Left lung (tissue), 4 donors: ENCODE measurements at regions not wholly inside any gene's neighbourhood (a gene's known extent, or its start where the extent isn't known, plus 50 kb on each side); places are given as distances from the start of the nearest gene placed in this dataset.

Experiments
- ATAC-seq: fragments of 200-7000 bp; cut with Tn5 transposase; one replicate; pipeline ENCODE4 v1.9.1; 2020; ENCODE audit warnings: moderate library complexity
- DNase-seq, 4 donors: peaks; one replicate each; pipeline ENCODE4 v3.0.0-alpha.2; 2013 to 2020
- H3K27ac ChIP-seq, 2 donors: fragments of 200-600 bp; sonication (generic) in 1 of 2; one replicate each; pipeline versions ENCODE4 v1.5.0 to v1.8.0; 2020 to 2021
- H3K27me3 ChIP-seq, 2 donors: fragments of 200-600 bp; sonication (generic) in 1 of 2; one replicate each; pipeline versions ENCODE4 v1.5.0 to v1.8.0; 2020 to 2021
- H3K36me3 ChIP-seq, 2 donors: fragments of 200-600 bp; sonication (generic) in 1 of 2; one replicate each; pipeline versions ENCODE4 v1.5.0 to v1.8.0; 2020 to 2021
- H3K4me1 ChIP-seq, 2 donors: fragments of 200-600 bp; one replicate each; pipeline ENCODE4 v1.8.0; 2021
- H3K4me3 ChIP-seq, 2 donors: fragments of 200-600 bp; sonication (generic) in 1 of 2; one replicate each; pipeline versions ENCODE4 v1.5.0 to v1.8.0; 2020 to 2021; ENCODE audit warnings: mild to moderate bottlenecking in 1 of 2
- H3K9me3 ChIP-seq, 2 donors: fragments of 200-600 bp; sonication (generic) in 1 of 2; one replicate each; pipeline versions ENCODE4 v1.5.0 to v1.8.0; 2020 to 2021
- intact Hi-C, 2 donors: fragments of 100-400 bp; cut with DNase I; formaldehyde crosslinking; loops; one replicate each; pipeline versions ENCODE4 v1.11.2 to v1.14.2; 2022
- TF ChIP-seq, protein P1 (sequence below), 2 donors: fragments of 200-600 bp; sonication (generic) in 1 of 2; IDR thresholded peaks; one replicate each; pipeline versions ENCODE4 v1.5.0 to v1.8.0; 2021; ENCODE audit warnings: antibody characterized with exemption in 2 of 2
- donor health status: DM: no; HTN: yes; CAD: no.
- donor health status: DM: no; HTN: no; CAD: no.

DNA sequence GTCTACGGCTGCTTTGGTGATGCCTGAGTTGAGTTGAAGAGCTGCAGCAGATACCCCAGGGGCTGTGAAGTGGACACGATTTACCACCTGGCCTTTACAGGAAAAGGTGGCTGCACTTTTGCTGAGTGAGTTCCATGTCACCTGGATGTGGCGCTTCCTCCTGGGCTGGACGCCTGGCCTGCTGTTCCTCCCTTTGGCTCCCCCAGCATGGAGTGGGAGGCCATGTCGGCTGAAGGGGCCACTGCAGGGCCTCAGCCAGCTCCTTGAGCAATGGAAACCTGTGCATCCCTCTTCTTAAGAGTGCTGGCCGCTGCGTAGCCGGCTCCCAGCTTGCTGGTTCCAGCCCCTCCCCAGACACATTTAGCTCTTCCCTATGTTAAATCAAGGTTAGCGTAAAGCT lies 221.0 kb downstream of the GLRX3 start:
- TF ChIP-seq, protein P1, sequence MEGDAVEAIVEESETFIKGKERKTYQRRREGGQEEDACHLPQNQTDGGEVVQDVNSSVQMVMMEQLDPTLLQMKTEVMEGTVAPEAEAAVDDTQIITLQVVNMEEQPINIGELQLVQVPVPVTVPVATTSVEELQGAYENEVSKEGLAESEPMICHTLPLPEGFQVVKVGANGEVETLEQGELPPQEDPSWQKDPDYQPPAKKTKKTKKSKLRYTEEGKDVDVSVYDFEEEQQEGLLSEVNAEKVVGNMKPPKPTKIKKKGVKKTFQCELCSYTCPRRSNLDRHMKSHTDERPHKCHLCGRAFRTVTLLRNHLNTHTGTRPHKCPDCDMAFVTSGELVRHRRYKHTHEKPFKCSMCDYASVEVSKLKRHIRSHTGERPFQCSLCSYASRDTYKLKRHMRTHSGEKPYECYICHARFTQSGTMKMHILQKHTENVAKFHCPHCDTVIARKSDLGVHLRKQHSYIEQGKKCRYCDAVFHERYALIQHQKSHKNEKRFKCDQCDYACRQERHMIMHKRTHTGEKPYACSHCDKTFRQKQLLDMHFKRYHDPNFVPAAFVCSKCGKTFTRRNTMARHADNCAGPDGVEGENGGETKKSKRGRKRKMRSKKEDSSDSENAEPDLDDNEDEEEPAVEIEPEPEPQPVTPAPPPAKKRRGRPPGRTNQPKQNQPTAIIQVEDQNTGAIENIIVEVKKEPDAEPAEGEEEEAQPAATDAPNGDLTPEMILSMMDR (IDR thresholded peaks at IDR 0.05), result no peak
- H3K4me1 ChIP-seq, result no peaks in the 10 kb centered on the region
- ATAC-seq (no peak), DNase-seq (no peak)
- H3K36me3 ChIP-seq, result no peaks in the 10 kb centered on the region
- no peaks in the 10 kb centered on the region for H3K9me3 ChIP-seq
- intact Hi-C loops, result no loop called here
- H3K4me3 ChIP-seq, result no peak overlapping the region
- peaks cover 0 to 9% of the 10 kb centered on the region in 2 donors for H3K27me3 ChIP-seq
- no peak overlapping the region for H3K27ac ChIP-seq

DNA sequence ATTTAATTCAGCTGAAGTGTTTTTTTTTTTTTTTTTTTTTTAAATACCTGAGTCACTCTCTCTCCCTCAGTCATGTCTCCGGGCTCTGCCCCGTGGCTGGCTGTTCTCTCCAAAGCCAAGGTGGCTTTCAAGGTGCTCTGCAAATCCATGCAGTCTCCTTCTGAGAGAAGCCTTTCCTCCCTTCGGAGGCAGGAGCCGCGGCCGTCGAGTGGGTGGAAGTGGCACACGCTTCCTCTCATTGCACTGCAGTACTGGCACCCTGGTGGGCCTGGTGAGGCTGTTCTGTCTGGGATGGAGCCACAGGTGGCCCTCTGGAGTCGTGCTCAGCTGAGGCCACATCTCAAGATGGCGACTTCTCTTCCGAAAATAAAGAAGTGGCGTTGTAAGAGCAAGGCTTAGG lies 221.8 kb downstream of the GLRX3 start:
- Histone ChIP-seq H3K36me3 (no peaks in the 10 kb centered on the region), H3K27ac (no peak overlapping the region), H3K4me1 (no peaks in the 10 kb centered on the region), H3K4me3 (no peak overlapping the region), H3K9me3 (no peaks in the 10 kb centered on the region), H3K27me3 (peaks cover 0 to 13% of the 10 kb centered on the region in 2 donors)
- ATAC-seq, result no peak
- TF ChIP-seq, protein P1 (IDR thresholded peaks at IDR 0.05), result no peak
- intact Hi-C loops, result no loop called here
- DNase-seq, result no peak

DNA sequence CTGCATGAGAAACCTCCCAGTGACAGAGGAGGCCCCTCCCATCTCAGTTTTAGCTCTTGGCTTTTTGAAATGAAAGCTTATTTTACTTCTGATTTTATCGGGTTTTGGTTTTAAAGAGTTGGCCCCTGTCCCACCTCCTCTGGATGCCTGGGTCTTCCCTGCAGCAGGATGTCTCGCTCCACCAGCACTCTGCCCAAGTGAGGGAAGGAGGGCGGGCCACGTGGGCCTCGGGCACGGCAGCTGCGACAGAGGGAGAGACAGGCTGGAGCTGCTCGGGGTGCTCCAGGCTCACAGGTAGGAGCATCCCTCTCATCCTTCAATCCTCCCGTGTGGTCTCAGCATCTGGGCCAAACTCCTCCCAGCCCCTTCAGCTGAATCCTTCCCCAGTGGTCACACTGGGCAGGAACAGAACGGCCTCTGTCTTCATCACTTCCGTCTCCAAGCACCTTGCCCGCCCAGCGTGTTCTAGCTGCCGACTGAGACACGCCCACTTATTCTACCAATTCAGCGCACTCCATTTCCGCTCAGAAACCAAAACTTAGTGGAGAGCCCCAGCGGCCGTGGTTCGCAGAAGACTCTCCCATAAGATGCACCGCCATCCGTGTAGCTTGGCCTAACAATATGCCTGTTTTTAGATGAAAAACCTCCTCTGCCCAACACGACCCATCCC lies 222.9 kb downstream of the GLRX3 start:
- ATAC-seq (no peak), DNase-seq (no peak)
- H3K36me3 ChIP-seq, result no peaks in the 10 kb centered on the region
- no peaks in the 10 kb centered on the region for H3K9me3 ChIP-seq
- TF ChIP-seq, protein P1 (IDR thresholded peaks at IDR 0.05), result no peak
- H3K4me3 ChIP-seq, result no peak overlapping the region
- intact Hi-C loops, result no loop called here
- no peak overlapping the region for H3K27ac ChIP-seq
- H3K27me3 ChIP-seq, result peaks cover 0 to 19% of the 10 kb centered on the region in 2 donors
- no peaks in the 10 kb centered on the region for H3K4me1 ChIP-seq

DNA sequence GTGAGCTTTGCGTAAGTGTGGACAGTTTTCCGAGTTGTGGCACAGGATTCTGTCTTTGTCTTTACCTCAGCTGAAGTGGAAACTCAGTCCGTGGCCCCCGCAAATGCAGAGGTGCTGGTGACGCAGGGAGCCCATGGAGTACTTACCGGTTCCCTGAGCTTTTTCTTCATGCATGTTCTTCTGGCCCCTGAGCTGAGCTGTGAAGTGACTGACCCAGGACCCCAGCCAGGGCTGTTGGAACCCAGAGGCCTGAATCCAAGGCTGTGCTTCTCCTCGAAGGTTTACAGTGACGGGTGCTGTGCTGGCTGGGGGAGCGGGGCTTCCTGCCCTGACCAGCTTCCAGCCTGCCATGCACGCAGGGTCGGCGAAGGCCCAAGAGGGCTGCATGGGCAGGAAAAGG lies 223.5 kb downstream of the GLRX3 start:
- TF ChIP-seq, protein P1 (IDR thresholded peaks at IDR 0.05), result no peak
- no peaks in the 10 kb centered on the region for H3K9me3 ChIP-seq
- no peak overlapping the region for H3K27ac ChIP-seq
- H3K4me1 ChIP-seq, result no peaks in the 10 kb centered on the region
- ATAC-seq (no peak), DNase-seq (no peak)
- no peak overlapping the region for H3K4me3 ChIP-seq
- no peaks in the 10 kb centered on the region for H3K36me3 ChIP-seq
- intact Hi-C loops, result no loop called here
- peaks cover 0 to 19% of the 10 kb centered on the region in 2 donors for H3K27me3 ChIP-seq

DNA sequence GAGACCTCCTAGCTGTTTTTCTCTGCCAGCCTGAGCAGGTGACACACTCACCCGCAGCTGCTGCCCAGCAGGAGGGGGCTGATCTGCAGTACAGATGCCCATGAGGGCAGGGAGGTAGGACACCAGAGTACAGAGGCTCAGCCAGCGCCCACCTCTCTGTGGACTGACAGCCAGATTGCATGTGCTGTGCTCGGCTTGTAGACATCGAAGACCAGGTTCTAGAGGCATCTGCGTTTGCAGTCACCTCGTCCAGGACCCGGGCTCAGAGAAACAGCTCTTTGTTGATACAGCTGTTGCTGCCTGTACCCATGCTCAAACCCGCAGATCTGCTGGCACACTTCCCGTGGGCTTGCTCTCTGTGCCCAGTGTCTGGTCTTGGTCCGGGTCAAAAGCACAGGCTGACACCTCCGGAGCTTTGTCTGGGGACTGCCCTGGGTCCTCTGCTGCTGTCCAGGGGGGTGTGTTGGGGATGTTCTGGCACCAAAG lies 224.7 kb downstream of the GLRX3 start:
- TF ChIP-seq, protein P1 (IDR thresholded peaks at IDR 0.05), result no peak
- no peak for DNase-seq
- Histone ChIP-seq H3K4me1 (no peaks in the 10 kb centered on the region), H3K4me3 (no peak overlapping the region), H3K36me3 (no peaks in the 10 kb centered on the region), H3K9me3 (no peaks in the 10 kb centered on the region), H3K27ac (no peak overlapping the region), H3K27me3 (peaks cover 0 to 19% of the 10 kb centered on the region in 2 donors)
- ATAC-seq, result no peak
- intact Hi-C loops, result no loop called here
